ENCODE measurements at regions not wholly inside any gene's neighbourhood (a gene's known extent, or its start where the extent isn't known, plus 50 kb on each side); places are given as distances from the start of the nearest gene placed in this dataset.

- DNase-seq (ENCODE audit: low read depth), result no peak
Measured at GRCh38 chr13:105353654-105354053, 1181.8 kb downstream of the EFNB2 start.

DNA sequence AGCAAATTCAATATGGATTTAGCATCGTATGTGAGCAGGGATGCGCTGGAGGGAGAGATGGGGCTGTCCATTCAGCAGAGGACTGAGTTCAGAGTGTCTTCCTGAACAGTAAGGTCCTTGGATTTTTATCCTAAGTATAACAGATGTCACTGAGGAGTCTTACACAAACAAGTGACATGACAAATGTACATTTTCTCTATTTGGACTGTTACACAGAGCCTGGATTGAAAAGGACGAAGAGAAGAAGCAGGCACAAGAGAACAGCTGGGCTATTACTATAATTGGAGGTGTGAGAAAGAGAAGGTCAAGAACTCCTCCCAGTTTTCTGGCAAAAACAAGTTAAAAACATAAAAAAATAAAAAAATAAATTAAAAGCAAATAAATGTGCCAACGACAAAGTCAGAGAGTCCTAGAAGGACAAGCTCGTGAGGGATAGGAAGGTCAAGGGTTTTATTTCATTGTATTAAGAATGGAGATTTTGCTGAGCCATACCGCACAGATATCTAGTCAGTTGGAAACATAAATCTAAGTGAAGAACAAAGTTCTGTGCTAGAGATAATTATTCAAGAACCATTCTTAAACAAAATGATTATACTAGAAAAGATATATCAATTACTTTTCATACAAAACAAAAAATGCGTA lies 1186.3 kb downstream of the EFNB2 start:
- DNase-seq (ENCODE audit: low read depth), result no peak

DNA sequence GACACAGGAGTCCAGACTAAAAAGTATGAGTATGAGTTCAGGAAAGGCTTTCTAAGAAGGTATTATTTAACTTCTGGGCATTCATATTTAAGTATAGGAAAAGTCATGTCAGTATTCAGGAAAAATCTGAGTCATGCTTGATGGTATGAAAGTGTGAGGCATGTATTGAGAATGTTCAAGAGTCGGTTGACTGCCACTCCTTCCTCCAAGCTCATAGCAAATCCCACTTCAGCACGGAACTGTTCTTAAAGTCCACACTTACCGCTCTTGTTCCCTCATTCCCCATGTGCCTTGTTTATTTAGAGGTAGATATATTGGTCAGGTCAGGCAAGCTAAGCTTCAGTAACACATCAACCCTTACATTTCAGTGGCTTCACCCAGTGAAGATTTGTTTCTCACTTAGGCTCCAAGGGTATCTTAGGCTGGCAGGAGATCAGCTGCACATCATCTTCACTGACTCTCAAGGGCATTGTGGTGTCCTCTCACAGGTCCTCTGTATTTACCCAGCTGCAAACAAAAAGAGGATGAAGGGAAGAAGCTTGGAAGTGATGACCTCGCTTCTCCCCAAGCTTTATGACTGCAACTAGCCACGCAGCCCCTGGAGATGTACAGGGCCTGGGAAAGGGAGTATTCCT lies 1189.2 kb downstream of the EFNB2 start:
- peak; percentile 68 for DNase-seq (ENCODE audit: low read depth)

- no peak for DNase-seq (ENCODE audit: low read depth)
Measured at GRCh38 chr13:105345730-105346129, 1189.7 kb downstream of the EFNB2 start.

DNA sequence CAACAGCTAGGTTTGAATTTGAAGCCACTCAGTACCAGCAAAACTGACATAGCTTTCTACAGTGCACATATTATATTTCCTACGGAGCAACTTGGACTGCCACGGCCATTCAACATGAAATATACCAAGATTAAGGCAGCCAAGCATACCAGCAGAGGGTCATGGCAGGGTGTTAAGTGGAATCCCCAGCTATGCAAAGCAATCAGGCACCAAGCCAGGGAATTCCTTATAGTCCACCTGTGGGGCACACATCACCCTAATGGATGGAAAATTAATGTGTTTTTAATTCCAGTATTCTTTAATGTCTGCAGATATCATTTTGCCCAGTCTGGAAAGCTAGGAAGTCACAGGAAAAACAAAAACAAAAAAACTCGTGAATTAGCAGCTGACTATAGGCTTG lies 1190.3 kb downstream of the EFNB2 start:
- DNase-seq (ENCODE audit: low read depth), result no peak

- peak; percentile 8 for DNase-seq (ENCODE audit: low read depth)
Measured at GRCh38 chr13:105343134-105343806, 1192.2 kb downstream of the EFNB2 start.

DNA sequence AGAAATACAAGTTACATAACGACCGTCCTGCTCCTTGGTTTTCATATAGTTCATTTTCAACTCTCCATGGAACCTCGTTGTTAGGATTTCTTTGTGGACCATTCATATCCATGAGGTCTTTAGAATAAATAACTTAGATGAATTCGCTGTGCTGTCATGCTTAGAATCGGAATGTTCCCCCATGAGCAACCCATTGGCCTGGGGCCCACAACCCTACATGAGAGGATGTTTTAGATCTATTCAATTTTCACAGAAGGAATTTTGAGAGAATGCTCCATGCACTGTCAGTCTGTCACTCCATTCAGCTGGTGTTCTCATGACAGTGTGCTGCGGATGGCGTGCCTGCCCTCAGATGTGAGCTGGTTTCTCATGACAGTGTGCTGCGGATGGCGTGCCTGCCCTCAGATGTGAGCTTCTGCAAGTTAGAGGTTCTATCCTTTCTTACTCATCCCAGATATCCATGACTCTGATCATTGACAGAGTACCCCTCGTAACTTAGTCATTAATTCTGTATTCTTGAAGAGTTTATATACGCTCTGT lies 1193.1 kb downstream of the EFNB2 start:
- DNase-seq (ENCODE audit: low read depth), result no peak

DNA sequence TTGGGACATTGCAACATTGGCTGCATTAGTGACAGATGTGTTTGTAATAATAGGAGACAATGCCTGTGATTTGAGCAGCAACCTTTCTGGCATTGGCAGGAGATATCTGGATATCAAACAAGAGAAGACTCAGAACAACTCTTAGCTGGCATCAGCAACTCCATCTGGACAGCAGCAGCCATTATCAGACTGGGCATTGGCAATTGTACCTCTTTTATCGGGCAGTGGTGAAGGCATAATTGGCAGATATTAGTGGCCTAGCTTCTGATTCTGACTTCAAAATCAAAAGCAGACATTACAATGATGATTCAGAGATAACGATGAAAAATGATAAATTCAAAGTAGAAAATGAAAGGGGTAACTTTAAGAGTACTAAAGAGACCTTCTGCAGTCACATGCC lies 1193.7 kb downstream of the EFNB2 start:
- DNase-seq (ENCODE audit: low read depth), result no peak

DNA sequence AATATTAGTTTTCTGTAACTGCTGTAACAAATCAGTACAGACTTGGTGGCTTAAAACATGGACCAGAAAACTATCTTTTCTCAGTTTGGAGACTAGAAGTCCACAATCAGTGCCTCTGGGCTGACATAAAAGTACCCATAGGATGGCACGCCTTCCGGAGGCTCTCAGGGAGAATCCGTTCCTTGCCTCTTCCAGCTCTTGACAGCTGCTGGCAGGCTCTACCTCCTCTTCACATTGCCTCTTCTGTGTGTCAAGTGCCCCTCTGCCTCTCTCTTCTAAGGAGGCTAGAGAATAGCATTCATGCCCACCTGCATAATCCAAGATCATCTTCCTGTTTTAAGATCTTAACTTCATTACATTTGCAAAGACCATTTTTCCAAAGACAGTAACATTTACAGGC lies 1194.2 kb downstream of the EFNB2 start:
- no peak for DNase-seq (ENCODE audit: low read depth)

DNA sequence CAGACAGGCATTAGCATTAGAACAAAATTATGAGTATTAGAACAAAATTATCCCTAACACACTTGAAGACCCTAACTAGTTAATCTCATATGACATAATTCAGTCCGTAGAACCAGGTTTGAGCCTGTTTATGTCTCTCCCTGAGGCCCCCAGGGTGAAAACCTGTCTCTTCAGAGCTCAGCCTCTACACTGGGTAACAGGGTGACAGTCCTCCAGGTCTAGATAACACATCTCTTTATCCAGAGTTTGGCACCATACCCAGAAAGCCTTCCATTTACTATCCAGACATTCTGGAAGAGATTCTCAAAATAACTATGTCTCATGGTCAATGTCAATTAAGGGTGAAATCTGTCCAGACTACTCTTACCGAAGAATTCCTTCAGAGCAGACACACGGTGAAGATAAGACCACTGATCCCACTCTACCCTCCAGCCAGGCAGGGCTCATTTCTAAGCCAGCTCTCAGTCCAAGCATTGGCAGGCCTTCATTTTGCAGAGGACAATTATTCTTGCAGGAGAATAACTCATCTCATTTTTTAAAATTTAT lies 1195.3 kb downstream of the EFNB2 start:
- DNase-seq (ENCODE audit: low read depth), result no peak

GRCh38 chr13:105338773-105339172 lies 1196.7 kb downstream of the EFNB2 start:
- DNase-seq (ENCODE audit: low read depth), result no peak

DNA sequence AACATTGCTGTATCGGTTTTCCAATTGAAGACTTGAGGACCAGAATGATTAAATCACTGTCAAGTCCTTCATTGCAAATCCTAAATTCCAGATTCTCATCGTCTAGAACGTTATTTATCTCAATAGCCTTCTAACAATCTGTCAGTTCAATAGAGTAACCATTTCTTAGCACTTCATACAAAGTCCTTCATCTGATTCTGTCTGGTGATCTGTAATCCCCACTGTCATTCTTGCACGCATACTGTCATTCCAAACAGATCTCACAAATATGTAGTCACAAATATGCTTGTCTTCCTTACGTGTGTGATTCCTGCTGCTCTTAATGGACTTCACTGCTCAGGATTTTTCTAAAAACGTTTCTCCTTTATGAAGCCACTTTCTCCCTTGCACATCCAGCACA lies 1197.5 kb downstream of the EFNB2 start:
- DNase-seq (ENCODE audit: low read depth), result no peak

GRCh38 chr13:105336706-105337576 lies 1198.5 kb downstream of the EFNB2 start:
- no peak for DNase-seq (ENCODE audit: low read depth)

- peak; percentile 3 for DNase-seq (ENCODE audit: low read depth)
Measured at GRCh38 chr13:105334211-105334610, 1201.3 kb downstream of the EFNB2 start.

DNA sequence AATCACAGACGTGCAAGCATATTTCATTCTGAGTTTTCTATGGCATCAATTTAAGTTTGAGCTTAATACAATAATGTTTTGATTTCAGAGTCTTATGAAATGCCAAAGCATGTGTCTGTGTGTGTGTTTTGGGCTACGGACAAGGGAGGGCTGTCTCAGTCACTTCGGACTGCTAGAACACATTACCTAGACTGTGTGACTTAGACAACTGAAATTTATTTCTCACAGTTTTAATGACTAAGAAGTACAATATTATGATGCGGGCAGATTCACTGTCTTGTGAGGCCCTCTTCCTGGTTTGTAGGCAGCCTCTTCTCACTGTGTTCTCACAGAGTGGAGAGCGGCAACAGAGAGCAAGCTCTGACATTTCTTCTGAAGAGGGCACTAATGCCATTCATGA lies 1202.0 kb downstream of the EFNB2 start:
- peak; percentile 1 for DNase-seq (ENCODE audit: low read depth)

GRCh38 chr13:105329359-105329758 lies 1206.1 kb downstream of the EFNB2 start:
- no peak for DNase-seq (ENCODE audit: low read depth)

GRCh38 chr13:105328212-105328611 lies 1207.2 kb downstream of the EFNB2 start:
- no peak for DNase-seq (ENCODE audit: low read depth)

GRCh38 chr13:105327581-105328126 lies 1207.8 kb downstream of the EFNB2 start:
- peak; percentile 7 for DNase-seq (ENCODE audit: low read depth)

- DNase-seq (ENCODE audit: low read depth), result no peak
Measured at GRCh38 chr13:105319875-105320274, 1215.6 kb downstream of the EFNB2 start.

DNA sequence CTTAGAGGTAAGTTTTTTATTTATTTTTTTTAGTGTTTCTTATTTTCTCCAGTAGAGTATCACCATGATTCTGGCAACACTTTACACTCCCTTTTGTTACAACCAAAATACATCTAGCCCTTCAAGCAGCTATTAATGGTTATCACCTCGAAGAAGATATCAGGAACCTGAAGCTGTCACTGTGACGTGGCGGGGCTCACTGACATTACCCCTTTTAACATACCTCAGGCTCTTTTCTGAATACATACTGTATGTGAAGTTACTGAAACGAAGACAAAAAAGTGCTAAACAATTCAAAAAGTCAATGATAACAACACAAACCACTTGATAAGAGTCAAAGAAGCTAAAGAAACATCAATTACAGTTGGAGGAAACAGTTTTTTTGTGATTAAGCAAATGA lies 1218.7 kb downstream of the EFNB2 start:
- no peak for DNase-seq (ENCODE audit: low read depth)

- DNase-seq (ENCODE audit: low read depth), result no peak
Measured at GRCh38 chr13:105312906-105313305, 1222.6 kb downstream of the EFNB2 start.

- no peak for DNase-seq (ENCODE audit: low read depth)
Measured at GRCh38 chr13:105311094-105311493, 1224.4 kb downstream of the EFNB2 start.

Data from ELR (cell line).